SKM-1 treated with dmso at 0.1 percent for 144 hours (cell line): ENCODE measurements at regions not wholly inside any gene's neighbourhood (a gene's known extent, or its start where the extent isn't known, plus 50 kb on each side); places are given as distances from the start of the nearest gene placed in this dataset.
"Not testable (repeated sequence)": the region's sequence is repeated elsewhere in the genome, so short reads cannot be mapped to it uniquely, and the experiment has no call there.

Source experiments
- DNase-seq: peaks from one replicate; lab custom pipeline; 2025; ENCODE audit not compliant: unreplicated experiment; lab: John Stamatoyannopoulos, UW

GRCh38 chr7:15143936-15144335 lies 241.4 kb upstream of the DGKB start:
- DNase-seq, result no peak

- no peak for DNase-seq
Measured at GRCh38 chr7:15143121-15143520, 240.6 kb upstream of the DGKB start.

GRCh38 chr7:15140431-15140830 lies 237.9 kb upstream of the DGKB start:
- no peak for DNase-seq

- no peak for DNase-seq
Measured at GRCh38 chr7:15131661-15132060, 229.1 kb upstream of the DGKB start.

GRCh38 chr7:15130666-15131541 lies 228.4 kb upstream of the DGKB start:
- no peak for DNase-seq

- no peak for DNase-seq
Measured at GRCh38 chr7:15128716-15129115, 226.2 kb upstream of the DGKB start.

- not testable (repeated sequence) for DNase-seq
Measured at GRCh38 chr7:15126653-15127052, 224.1 kb upstream of the DGKB start.

GRCh38 chr7:15123901-15124300 lies 221.3 kb upstream of the DGKB start:
- no peak for DNase-seq

- no peak for DNase-seq
Measured at GRCh38 chr7:15113752-15114151, 211.2 kb upstream of the DGKB start.

GRCh38 chr7:15105711-15106110 lies 203.2 kb upstream of the DGKB start:
- no peak for DNase-seq

- DNase-seq, result no peak
Measured at GRCh38 chr7:15104411-15105092, 202.0 kb upstream of the DGKB start.

- DNase-seq, result no peak
Measured at GRCh38 chr7:15099074-15099473, 196.5 kb upstream of the DGKB start.

GRCh38 chr7:15096853-15097252 lies 194.3 kb upstream of the DGKB start:
- no peak for DNase-seq

- DNase-seq, result no peak
Measured at GRCh38 chr7:15094989-15095388, 192.4 kb upstream of the DGKB start.

- no peak for DNase-seq
Measured at GRCh38 chr7:15087771-15088170, 185.2 kb upstream of the DGKB start.

GRCh38 chr7:15086862-15087261 lies 184.3 kb upstream of the DGKB start:
- DNase-seq, result no peak

GRCh38 chr7:15086131-15086611 lies 183.6 kb upstream of the DGKB start:
- DNase-seq, result no peak

- DNase-seq, result no peak
Measured at GRCh38 chr7:15085366-15085765, 182.8 kb upstream of the DGKB start.

GRCh38 chr7:15084368-15084767 lies 181.8 kb upstream of the DGKB start:
- no peak for DNase-seq

GRCh38 chr7:15081891-15082290 lies 179.3 kb upstream of the DGKB start:
- no peak for DNase-seq

- DNase-seq, result no peak
Measured at GRCh38 chr7:15073301-15073700, 170.8 kb upstream of the DGKB start.

- no peak for DNase-seq
Measured at GRCh38 chr7:15068324-15068723, 165.8 kb upstream of the DGKB start.
